LNCaP clone FGC (cell line): ENCODE measurements at regions not wholly inside any gene's neighbourhood (a gene's known extent, or its start where the extent isn't known, plus 50 kb on each side); places are given as distances from the start of the nearest gene placed in this dataset.

Experiments used
- DNase-seq: peaks from one replicate; pipeline ENCODE4 v3.0.0-alpha.2; 2011; ENCODE audit warnings: low read depth
- H3K4me3 ChIP-seq: 2 replicates; pipeline ENCODE4 v1.5.1; 2011; ENCODE audit warnings: mild to moderate bottlenecking, low read depth, low read length, control low read depth
- TF ChIP-seq, protein P1 (sequence below): IDR thresholded peaks from 2 replicates; pipeline ENCODE4 v1.5.1; 2012; ENCODE audit warnings: mild to moderate bottlenecking; ENCODE audit not compliant: control insufficient read depth, insufficient read depth; ENCODE audit errors: extremely low read depth

DNA sequence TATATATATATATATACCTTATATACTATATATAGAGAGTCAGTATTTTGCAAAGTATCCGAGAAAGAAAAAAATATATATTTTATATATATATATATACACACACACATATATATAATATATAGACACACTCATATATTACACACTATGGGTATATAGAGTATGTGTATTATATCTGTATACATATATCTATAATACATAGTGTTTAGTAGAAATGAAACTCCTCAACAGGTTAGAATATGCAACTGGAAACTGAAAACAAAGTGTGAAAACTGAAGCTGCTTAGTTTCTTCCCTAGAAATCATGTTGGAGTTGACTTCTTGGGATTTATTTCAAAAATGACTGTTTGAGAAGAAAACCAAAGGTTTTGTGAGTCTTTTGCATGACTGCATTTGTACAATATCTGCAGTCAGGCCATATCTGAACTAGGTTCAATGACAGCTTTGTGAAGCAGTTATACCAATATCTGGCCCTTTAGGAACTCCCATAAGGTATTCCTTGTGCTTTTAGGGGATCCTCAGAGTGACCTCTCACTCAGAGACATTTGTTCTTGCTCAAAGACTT is 284.1 kb downstream of the CASP12 start:
- DNase-seq = no peak
- TF ChIP-seq, protein P1, sequence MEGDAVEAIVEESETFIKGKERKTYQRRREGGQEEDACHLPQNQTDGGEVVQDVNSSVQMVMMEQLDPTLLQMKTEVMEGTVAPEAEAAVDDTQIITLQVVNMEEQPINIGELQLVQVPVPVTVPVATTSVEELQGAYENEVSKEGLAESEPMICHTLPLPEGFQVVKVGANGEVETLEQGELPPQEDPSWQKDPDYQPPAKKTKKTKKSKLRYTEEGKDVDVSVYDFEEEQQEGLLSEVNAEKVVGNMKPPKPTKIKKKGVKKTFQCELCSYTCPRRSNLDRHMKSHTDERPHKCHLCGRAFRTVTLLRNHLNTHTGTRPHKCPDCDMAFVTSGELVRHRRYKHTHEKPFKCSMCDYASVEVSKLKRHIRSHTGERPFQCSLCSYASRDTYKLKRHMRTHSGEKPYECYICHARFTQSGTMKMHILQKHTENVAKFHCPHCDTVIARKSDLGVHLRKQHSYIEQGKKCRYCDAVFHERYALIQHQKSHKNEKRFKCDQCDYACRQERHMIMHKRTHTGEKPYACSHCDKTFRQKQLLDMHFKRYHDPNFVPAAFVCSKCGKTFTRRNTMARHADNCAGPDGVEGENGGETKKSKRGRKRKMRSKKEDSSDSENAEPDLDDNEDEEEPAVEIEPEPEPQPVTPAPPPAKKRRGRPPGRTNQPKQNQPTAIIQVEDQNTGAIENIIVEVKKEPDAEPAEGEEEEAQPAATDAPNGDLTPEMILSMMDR = no peak
- no peak overlapping the region for H3K4me3 ChIP-seq

DNA sequence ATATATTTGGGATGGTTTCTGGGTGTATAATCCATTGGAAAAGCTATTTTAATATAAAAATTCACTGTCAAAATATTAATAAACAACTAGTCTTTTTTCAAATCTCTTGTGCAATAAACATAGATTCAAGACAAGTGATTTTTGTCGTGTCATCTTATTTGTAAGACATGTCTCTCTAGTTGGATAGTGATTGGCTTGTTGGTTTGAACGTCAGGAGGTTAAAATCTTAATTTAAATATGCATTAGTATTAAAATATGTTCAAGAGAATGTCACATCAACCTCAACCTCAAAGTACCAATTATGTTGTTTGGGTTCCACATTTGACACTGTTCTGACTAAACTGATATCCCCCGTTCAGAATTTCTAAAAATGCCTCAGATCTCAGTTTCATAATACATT is 287.6 kb downstream of the CASP12 start:
- DNase-seq = no peak
- TF ChIP-seq, protein P1 = no peak

DNA sequence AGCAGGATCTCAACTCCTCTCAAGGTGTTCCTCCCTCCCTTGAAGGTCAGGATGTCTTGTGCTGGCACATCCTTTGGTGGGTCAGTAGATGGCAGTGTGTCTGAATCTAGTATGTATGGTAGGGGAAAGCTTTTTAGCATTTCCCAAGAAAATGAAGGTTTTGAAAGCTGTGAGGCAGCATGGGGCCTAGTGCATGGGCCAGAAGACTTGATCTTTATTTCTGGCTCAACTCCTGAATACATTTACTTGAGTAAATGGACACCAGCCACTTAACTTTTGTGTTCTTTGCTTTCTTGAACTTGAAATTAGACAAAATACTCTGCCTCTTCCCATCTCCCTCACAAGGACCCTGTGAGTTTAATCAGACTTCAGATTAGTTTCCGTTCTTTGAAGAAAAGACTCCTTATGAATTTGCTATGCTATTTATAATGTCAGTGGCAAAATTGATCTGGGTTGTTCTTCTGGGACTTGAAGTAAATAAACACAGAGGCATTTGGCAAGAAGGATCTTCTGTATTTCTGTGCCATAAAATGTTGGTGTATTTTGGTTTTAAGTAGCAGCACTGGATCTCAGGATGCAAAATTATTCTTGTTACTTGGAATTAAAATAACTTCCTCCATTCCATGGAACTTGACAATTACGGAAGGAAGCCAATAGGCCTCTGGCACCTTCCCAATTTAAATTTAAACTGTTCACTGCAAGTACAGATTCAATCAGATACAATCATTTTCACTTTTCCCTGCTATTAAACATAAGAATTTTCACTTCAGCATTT is 288.8 kb downstream of the CASP12 start:
- no peak overlapping the region for H3K4me3 ChIP-seq
- DNase-seq = no peak
- TF ChIP-seq, protein P1 = peak; percentile 86

More for the DNA sequence above, 287.6 kb downstream of the CASP12 start:
- no peak overlapping the region for H3K4me3 ChIP-seq

DNA sequence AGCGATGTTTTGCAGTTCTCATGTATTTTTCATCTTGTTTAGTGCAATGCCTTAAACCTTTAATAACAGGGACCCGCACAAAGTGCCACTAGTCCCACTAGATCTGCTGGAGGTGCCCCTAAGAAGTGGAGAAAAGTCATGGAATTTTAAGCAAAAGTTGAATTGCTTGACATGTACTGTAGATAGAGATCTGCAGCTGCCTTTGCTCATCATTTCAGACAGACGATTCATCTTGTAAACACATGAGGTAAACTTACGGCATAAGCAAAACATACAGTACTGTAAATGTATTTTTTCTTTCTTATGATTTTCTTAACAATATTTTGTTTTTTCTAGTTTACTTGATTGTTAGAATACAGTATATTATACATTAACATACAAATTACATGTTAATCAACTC is 295.6 kb downstream of the CASP12 start:
- DNase-seq = no peak
- TF ChIP-seq, protein P1 = no peak
- H3K4me3 ChIP-seq = no peak overlapping the region

DNA sequence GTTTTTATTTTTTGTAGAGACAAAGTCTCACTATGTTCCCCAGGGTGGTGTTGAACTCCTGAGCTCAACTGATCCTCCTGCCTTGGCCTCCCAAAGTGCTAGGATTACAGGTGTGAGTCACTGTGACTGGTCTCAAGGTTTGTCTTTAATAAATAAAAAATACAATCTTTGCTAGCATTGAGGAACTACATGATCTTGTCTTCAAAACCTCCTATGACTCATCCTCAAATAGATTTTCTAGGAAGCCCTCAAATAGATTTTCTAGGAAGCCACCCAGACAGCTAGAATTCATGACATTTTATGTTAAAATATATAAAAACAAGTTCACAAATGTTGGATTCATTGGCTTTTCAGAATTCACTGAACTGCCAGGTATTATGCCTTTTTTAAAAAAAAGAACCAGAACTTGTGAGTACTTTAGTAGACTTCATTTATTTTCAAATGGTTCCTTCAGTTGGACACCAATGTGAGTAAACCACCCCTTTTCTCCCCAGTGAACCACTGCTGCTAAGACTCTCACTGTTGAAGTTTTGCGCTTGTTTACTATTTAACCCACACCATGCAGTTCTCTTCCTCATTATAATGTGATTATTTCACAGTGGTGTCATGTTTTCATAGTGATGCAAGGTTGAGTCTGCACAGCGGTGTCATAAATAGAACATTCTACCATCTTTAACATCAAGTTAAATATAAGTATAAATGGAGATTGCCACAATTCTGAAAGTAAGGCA is 303.9 kb downstream of the CASP12 start:
- no peak overlapping the region for H3K4me3 ChIP-seq
- TF ChIP-seq, protein P1 = no peak
- no peak for DNase-seq

DNA sequence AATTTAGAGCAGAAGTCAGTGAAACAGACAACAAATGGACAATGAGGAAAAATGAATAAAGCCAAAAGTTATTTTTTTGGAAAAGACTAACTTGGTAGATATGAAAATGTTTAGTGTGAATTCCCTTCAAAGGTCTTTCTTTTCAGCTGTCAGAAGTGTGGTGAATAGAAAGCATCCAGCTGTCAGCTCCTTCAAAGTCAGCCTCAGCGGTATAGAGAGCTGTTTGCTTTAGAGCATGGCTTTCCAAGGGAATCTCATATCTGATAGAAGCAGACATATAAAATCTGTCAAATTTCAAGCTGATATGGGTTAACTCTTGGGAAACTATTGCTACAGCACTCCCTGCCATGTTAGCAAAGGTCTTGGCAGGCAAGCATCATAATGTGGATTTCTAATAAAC is 309.3 kb downstream of the CASP12 start:
- no peak for DNase-seq
- H3K4me3 ChIP-seq = no peak overlapping the region

More for the DNA sequence above, 309.3 kb downstream of the CASP12 start:
- TF ChIP-seq, protein P1 = no peak
